ENCODE measurements at regions not wholly inside any gene's neighbourhood (a gene's known extent, or its start where the extent isn't known, plus 50 kb on each side); places are given as distances from the start of the nearest gene placed in this dataset.

DNA sequence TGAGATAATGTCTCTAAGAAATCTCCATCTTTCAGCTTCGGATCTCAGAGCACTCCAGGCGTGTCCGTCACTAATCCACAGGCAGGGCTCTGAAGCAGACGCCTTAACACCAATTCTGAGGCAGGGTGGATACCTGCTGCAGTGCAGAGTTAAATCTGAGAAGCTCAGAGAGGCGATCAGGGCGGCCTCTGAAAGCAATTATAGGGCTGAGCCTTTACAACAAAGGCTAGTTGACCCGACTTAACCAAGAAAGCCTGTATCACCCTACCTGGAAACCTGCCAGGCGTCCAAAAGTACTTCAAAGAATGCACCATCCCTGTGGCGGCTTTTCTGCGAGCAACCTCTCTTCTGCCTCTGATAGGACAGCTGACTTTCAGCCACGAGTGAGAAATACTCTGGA is 134.8 kb upstream of the MSX2 start:
- intact Hi-C loops (cut with DNase I; ENCODE audit: low total_unique reads), result no loop called here
- Histone ChIP-seq H3K4me3 (no peak overlapping the region), H3K4me1 (peaks cover 0 to 4% (median under 1%) of the 10 kb centered on the region in 4 donors), H3K27me3 (peaks cover 0 to 2% of the 10 kb centered on the region in 2 donors), H3K36me3 (no peaks in the 10 kb centered on the region), H3K9me3 (no peaks in the 10 kb centered on the region), H3K27ac (no peak overlapping the region)
- TF ChIP-seq, protein P1, sequence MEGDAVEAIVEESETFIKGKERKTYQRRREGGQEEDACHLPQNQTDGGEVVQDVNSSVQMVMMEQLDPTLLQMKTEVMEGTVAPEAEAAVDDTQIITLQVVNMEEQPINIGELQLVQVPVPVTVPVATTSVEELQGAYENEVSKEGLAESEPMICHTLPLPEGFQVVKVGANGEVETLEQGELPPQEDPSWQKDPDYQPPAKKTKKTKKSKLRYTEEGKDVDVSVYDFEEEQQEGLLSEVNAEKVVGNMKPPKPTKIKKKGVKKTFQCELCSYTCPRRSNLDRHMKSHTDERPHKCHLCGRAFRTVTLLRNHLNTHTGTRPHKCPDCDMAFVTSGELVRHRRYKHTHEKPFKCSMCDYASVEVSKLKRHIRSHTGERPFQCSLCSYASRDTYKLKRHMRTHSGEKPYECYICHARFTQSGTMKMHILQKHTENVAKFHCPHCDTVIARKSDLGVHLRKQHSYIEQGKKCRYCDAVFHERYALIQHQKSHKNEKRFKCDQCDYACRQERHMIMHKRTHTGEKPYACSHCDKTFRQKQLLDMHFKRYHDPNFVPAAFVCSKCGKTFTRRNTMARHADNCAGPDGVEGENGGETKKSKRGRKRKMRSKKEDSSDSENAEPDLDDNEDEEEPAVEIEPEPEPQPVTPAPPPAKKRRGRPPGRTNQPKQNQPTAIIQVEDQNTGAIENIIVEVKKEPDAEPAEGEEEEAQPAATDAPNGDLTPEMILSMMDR (IDR thresholded peaks at IDR 0.05), result no peak
- DNase-seq, result no peak

DNA sequence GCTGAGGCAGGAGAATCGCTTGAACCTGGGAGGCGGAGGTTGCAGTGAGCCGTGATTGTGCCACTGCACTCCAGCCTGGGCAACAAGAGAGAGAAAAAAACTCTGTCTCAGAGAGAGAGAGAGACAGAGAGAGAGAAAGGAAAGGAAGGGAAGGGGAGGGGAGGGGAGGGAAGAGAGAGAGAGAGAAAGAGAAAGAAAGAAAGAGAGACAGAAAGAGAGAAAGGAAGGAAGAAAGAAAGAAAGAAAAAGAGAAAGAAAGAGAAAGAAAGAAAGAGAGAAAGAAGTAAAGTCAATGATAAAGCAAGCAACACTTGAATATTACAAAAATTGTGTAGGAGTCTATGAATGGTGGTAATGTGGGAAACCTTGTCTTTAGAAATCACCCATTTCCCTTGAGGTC is 133.6 kb upstream of the MSX2 start:
- Histone ChIP-seq H3K4me3 (no peak overlapping the region), H3K4me1 (peaks cover 0 to 9% (median 2%) of the 10 kb centered on the region in 4 donors), H3K36me3 (no peaks in the 10 kb centered on the region), H3K9me3 (no peaks in the 10 kb centered on the region), H3K27me3 (peaks cover 0 to 2% of the 10 kb centered on the region in 2 donors), H3K27ac (no peak overlapping the region)
- TF ChIP-seq, protein P1 (IDR thresholded peaks at IDR 0.05), result no peak
- no peak for DNase-seq
- intact Hi-C loops (cut with DNase I; ENCODE audit: low total_unique reads), result no loop called here

DNA sequence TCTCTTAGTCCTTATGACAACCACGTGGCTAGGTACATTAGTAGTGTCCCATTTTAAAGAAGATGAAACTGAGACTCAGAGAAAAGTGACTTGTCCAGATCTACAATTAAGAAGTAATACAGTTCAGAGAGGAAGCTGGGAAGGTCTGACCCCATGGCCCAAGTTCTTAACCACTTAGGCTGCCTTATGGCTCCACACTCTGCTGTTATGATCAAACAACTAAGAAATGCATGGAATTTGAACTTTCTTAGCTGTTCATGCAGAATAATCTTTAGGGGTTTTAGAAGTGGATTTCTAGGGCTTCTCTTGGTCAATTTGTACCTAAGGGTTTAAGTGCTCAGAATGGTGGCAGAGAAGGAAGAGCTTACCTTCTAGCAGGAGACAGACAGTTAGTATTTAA is 128.0 kb upstream of the MSX2 start:
- no peak overlapping the region for H3K4me3 ChIP-seq
- H3K27ac ChIP-seq, result no peak overlapping the region
- no peaks in the 10 kb centered on the region for H3K36me3 ChIP-seq
- H3K4me1 ChIP-seq, result peaks cover 0 to 14% (median 2%) of the 10 kb centered on the region in 4 donors
- DNase-seq, result no peak
- intact Hi-C loops (cut with DNase I; ENCODE audit: low total_unique reads), result no loop called here
- no peaks in the 10 kb centered on the region for H3K9me3 ChIP-seq
- TF ChIP-seq, protein P1 (IDR thresholded peaks at IDR 0.05), result no peak
- peaks cover 0 to 8% of the 10 kb centered on the region in 2 donors for H3K27me3 ChIP-seq

DNA sequence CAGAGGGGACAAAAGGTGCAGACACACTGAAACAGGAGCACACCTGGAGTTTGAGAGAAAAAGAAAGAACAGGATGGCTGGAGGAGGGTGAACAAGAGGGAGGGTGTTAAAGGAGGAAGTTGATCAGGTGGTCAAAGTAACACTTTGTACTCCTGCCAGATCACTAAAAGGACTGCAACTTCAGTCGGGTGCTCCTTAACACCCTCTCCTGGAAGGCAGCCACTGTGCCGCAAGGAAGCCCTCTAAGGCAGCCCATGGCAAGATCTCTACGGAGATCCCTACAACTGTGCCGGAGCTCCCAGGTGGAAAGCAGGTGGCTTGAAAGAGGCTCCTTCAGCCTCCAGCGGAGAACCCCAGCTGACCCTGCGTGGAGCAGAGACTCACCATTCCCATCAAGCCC is 124.4 kb upstream of the MSX2 start:
- Histone ChIP-seq H3K27ac (no peak overlapping the region), H3K36me3 (no peaks in the 10 kb centered on the region), H3K9me3 (no peaks in the 10 kb centered on the region), H3K4me3 (no peak overlapping the region), H3K27me3 (peaks cover 0 to 8% of the 10 kb centered on the region in 2 donors), H3K4me1 (peaks cover 0 to 6% (median 0%) of the 10 kb centered on the region in 4 donors)
- no peak for DNase-seq
- TF ChIP-seq, protein P1 (IDR thresholded peaks at IDR 0.05), result no peak
- intact Hi-C loops (cut with DNase I; ENCODE audit: low total_unique reads), result no loop called here

DNA sequence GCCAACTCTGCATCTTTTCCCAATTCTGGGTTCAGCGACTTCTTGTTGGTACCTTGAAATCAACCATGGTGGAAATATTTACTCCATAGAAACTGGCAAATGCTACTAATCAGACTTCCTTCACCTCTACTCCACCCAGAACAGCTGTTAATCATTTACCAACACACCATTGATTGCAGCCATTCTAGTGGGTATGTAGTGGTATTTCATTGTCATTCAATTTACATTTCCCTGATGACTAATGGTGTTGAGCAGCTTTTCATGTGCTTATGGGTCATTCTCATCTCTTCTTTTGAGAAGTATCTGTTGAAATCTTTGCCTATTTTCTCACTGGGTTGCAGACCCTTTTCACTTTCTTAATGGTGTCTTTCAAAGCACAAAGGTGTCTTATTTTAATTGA is 122.4 kb upstream of the MSX2 start:
- no peaks in the 10 kb centered on the region for H3K36me3 ChIP-seq

More for the DNA sequence above, 122.4 kb upstream of the MSX2 start:
- DNase-seq, result no peak
- no peaks in the 10 kb centered on the region for H3K4me1 ChIP-seq
- H3K9me3 ChIP-seq, result no peaks in the 10 kb centered on the region
- no peak overlapping the region for H3K4me3 ChIP-seq
- TF ChIP-seq, protein P1 (IDR thresholded peaks at IDR 0.05), result no peak
- H3K27me3 ChIP-seq, result peaks cover 0 to 8% of the 10 kb centered on the region in 2 donors
- intact Hi-C loops (cut with DNase I; ENCODE audit: low total_unique reads), result no loop called here
- no peak overlapping the region for H3K27ac ChIP-seq
